K562 (cell line): ENCODE measurements at regions not wholly inside any gene's neighbourhood (a gene's known extent, or its start where the extent isn't known, plus 50 kb on each side); places are given as distances from the start of the nearest gene placed in this dataset.

Experiments used
- ATAC-seq: fragments of 200-7000 bp; cut with Tn5 transposase; 3 replicates; pipeline ENCODE4 v1.9.1; 2020; ENCODE audit warnings: moderate library complexity
- BruUV-seq: library from RNA; stranded (reverse); fragments of 400-500 nt; replicated peaks from 2 replicates; lab custom pipeline; 2021; lab: Mats Ljungman, UMichigan
- CTCF ChIA-PET: fragments of 300-600 bp; formaldehyde crosslinking; extraction: SDS; loops from one replicate; lab custom pipeline; 2021; ENCODE audit warnings: low intra/inter-chr PET ratio; lab: Yijun Ruan, JAX
- POLR2A ChIA-PET: fragments of 300-600, 350-650 bp; sonication (Branson Sonifier 250); formaldehyde crosslinking; extraction: SDS; loops from one replicate; lab custom pipeline; 2021; ENCODE audit warnings: antibody characterized with exemption, inconsistent platforms; lab: Yijun Ruan, JAX
- DNase-seq, 4 experiments: peaks; one replicate each; pipeline versions ENCODE4 v3.0.0 to v3.0.0-alpha.2; 2011 to 2018; ENCODE audit warnings: low spot score in 3 of 4, mixed read lengths in 3 of 4; ENCODE audit errors: extremely low read depth in 1 of 4
- FAIRE-seq: peaks from 2 replicates; lab custom pipeline; 2011; peaks lifted over from hg19 to GRCh38; lab: Jason Lieb, UNC
- H2AFZ ChIP-seq: 2 replicates; pipeline ENCODE4 v1.6.0; 2011; ENCODE audit warnings: low read depth, low read length, control low read depth, inconsistent platforms
- H3K27ac ChIP-seq: fragments of 200-600 bp; 3 replicates; pipeline ENCODE4 v1.8.0; 2011; ENCODE audit warnings: low read depth, mild to moderate bottlenecking, control low read depth, inconsistent platforms, low read length, moderate library complexity, mixed read lengths; ENCODE audit errors: extremely low read depth
- H3K27me3 ChIP-seq, 2 experiments: fragments of 300-600 bp in 1 of 2; 2 replicates in 1 of 2; 3 replicates in 1 of 2; pipeline versions ENCODE4 v1.6.0 to v1.8.0; 2011; ENCODE audit warnings: inconsistent platforms in 2 of 2, low read length in 2 of 2, mild to moderate bottlenecking in 1 of 2, mixed read lengths in 1 of 2, moderate library complexity in 1 of 2; ENCODE audit not compliant: control insufficient read depth in 2 of 2, insufficient read depth in 2 of 2
- H3K36me3 ChIP-seq: fragments of 300-600 bp; 3 replicates; pipeline ENCODE4 v1.8.0; 2011; ENCODE audit warnings: mild to moderate bottlenecking, low read length, inconsistent platforms; ENCODE audit not compliant: control insufficient read depth, insufficient read depth
- H3K4me1 ChIP-seq, 2 experiments: fragments of 200-600 bp in 1 of 2; replicated peaks in 1 of 2; 2 replicates in 1 of 2; 3 replicates in 1 of 2; pipeline versions ENCODE4 v1.5.1 to v1.8.0; 2011; ENCODE audit warnings: inconsistent platforms in 2 of 2, low read length in 2 of 2, mild to moderate bottlenecking in 1 of 2, mixed read lengths in 1 of 2, moderate library complexity in 1 of 2; ENCODE audit not compliant: control insufficient read depth in 2 of 2, insufficient read depth in 2 of 2
- H3K4me2 ChIP-seq: 2 replicates; pipeline ENCODE4 v1.6.1; 2011; ENCODE audit warnings: low read length, control low read depth, inconsistent platforms, mixed read lengths; ENCODE audit not compliant: insufficient read depth
- H3K4me3 ChIP-seq: fragments of 200-600 bp; sonication (generic), shearing (Covaris generic); 2 replicates; pipeline ENCODE4 v1.5.1; 2016; ENCODE audit warnings: control low read depth, inconsistent platforms
- H3K79me2 ChIP-seq: fragments of 200-600 bp; 3 replicates; pipeline ENCODE4 v1.8.0; 2011; ENCODE audit warnings: low read length, inconsistent platforms; ENCODE audit not compliant: control insufficient read depth, insufficient read depth
- H3K9ac ChIP-seq, 2 experiments: 2 replicates each; pipeline versions ENCODE4 v1.6.0 to v1.6.1; 2011; ENCODE audit warnings: low read depth in 2 of 2, low read length in 2 of 2, control low read depth in 1 of 2, inconsistent platforms in 1 of 2, mild to moderate bottlenecking in 1 of 2, mixed read lengths in 1 of 2; ENCODE audit not compliant: insufficient read depth in 1 of 2
- H3K9me1 ChIP-seq: one replicate; pipeline ENCODE4 v1.6.0; 2011; ENCODE audit warnings: inconsistent platforms, mild to moderate bottlenecking, low read length, moderate library complexity; ENCODE audit not compliant: control insufficient read depth, insufficient read depth
- H3K9me3 ChIP-seq: replicated peaks from 2 replicates; pipeline ENCODE4 v1.5.1; 2011; ENCODE audit warnings: low read depth, low read length, inconsistent platforms; ENCODE audit not compliant: control insufficient read depth, insufficient read depth
- H4K20me1 ChIP-seq: replicated peaks from 2 replicates; pipeline ENCODE4 v1.6.1; 2011; ENCODE audit warnings: low read length, inconsistent platforms, mixed read lengths; ENCODE audit not compliant: control insufficient read depth, insufficient read depth
- ARID2 ChIP-seq: fragments of 450-650 bp; IDR thresholded peaks from 2 replicates; pipeline ENCODE4 v1.6.1; 2017; ENCODE audit warnings: antibody characterized with exemption, mild to moderate bottlenecking
- BRD4 ChIP-seq: fragments of 200-600 bp; sonication (generic); IDR thresholded peaks from 2 replicates; pipeline ENCODE4 v1.6.1; 2017; ENCODE audit warnings: inconsistent platforms
- BRF1 ChIP-seq: IDR thresholded peaks from 3 replicates; pipeline ENCODE4 v1.6.1; 2011; ENCODE audit warnings: borderline replicate concordance, mild to moderate bottlenecking; ENCODE audit not compliant: insufficient read length; ENCODE audit errors: extremely low read depth
- CBX8 ChIP-seq: fragments of 200-600 bp; sonication (generic); IDR thresholded peaks from 2 replicates; pipeline ENCODE4 v1.6.1; 2012; ENCODE audit warnings: borderline replicate concordance, mixed run types, low read depth, mild to moderate bottlenecking, moderate library complexity, mixed read lengths, low read length, control low read depth, inconsistent platforms; ENCODE audit not compliant: poor library complexity, severe bottlenecking; ENCODE audit errors: extremely low read depth
- ETV5 ChIP-seq: sonication (generic); formaldehyde crosslinking; IDR thresholded peaks from 2 replicates; pipeline ENCODE4 v1.4.0; 2020; ENCODE audit warnings: low read depth, mild to moderate bottlenecking, missing genetic modification reagents
- FOXJ3 ChIP-seq: sonication (generic); formaldehyde crosslinking; IDR thresholded peaks from 2 replicates; pipeline ENCODE4 v1.4.0; 2020; ENCODE audit warnings: mild to moderate bottlenecking, missing genetic modification reagents
- IFI16 ChIP-seq: fragments of 250-450 bp; sonication (Bioruptor Pico); IDR thresholded peaks from 2 replicates; pipeline ENCODE4 v2.1.2; 2022; ENCODE audit warnings: mild to moderate bottlenecking, inconsistent platforms
- IRF1 ChIP-seq: sonication (generic); formaldehyde crosslinking; IDR thresholded peaks from 2 replicates; pipeline ENCODE4 v1.8.0; 2022; ENCODE audit warnings: missing genetic modification reagents, mild to moderate bottlenecking, borderline replicate concordance
- KHSRP ChIP-seq: fragments of 450-650 bp; IDR thresholded peaks from 2 replicates; pipeline ENCODE4 v1.6.1; 2017
- MCM3 ChIP-seq: fragments of 450-650 bp; IDR thresholded peaks from 2 replicates; pipeline ENCODE4 v1.6.1; 2016
- MECOM ChIP-seq: fragments of 250-450 bp; sonication (Bioruptor Pico); IDR thresholded peaks from 2 replicates; pipeline ENCODE4 v1.8.0; 2022; ENCODE audit warnings: inconsistent platforms
- SLC30A9 ChIP-seq: fragments of 250-450 bp; sonication (Bioruptor Pico); IDR thresholded peaks from 2 replicates; pipeline ENCODE4 v1.8.0; 2022; ENCODE audit warnings: mild to moderate bottlenecking, moderate library complexity
- SP2 ChIP-seq: IDR thresholded peaks from 2 replicates; pipeline ENCODE4 v1.6.1; 2011; ENCODE audit warnings: mild to moderate bottlenecking, low read depth, low read length, moderate library complexity; ENCODE audit not compliant: poor library complexity, severe bottlenecking; ENCODE audit errors: extremely low read depth
- TBP ChIP-seq: optimal IDR thresholded peaks from 2 replicates; pipeline ENCODE3; 2011; ENCODE audit warnings: low read depth, low read length, improper control_type of control experiment
- USF2 ChIP-seq: sonication (generic); formaldehyde crosslinking; IDR thresholded peaks from 2 replicates; pipeline ENCODE4 v1.5.0; 2020; ENCODE audit warnings: missing genetic modification reagents
- YBX1 ChIP-seq: fragments of 450-650 bp; IDR thresholded peaks from 2 replicates; pipeline ENCODE4 v1.7.1; 2016; ENCODE audit warnings: mild to moderate bottlenecking
- ZMIZ1 ChIP-seq, 2 experiments: fragments of 150-350 bp in 1 of 2; IDR thresholded peaks; 2 replicates each; pipeline ENCODE4 v1.6.1; 2012 to 2016; ENCODE audit warnings: low read depth in 2 of 2, low read length in 2 of 2, mild to moderate bottlenecking in 1 of 2, moderate library complexity in 1 of 2
- ZNF134 ChIP-seq: fragments of 250-450 bp; sonication (Bioruptor Pico); conservative IDR thresholded peaks from 2 replicates; pipeline ENCODE4 v1.4.0; 2020
- ZNF436 ChIP-seq: fragments of 250-450, 450-650 bp; sonication (Bioruptor Pico); formaldehyde crosslinking; IDR thresholded peaks from 2 replicates; pipeline ENCODE4 v1.7.0; 2020; ENCODE audit warnings: mild to moderate bottlenecking
- ZSCAN32 ChIP-seq: fragments of 450-650 bp; formaldehyde crosslinking; IDR thresholded peaks from 2 replicates; pipeline ENCODE4 v1.4.0; 2020; ENCODE audit warnings: mild to moderate bottlenecking, moderate library complexity
- WGBS: fragments of 100-300 bp; shearing (Covaris generic); methylation state at CpG from one replicate; pipeline ENCODE4 v1.1.6; 2016; ENCODE audit warnings: low coverage, mixed read lengths; ENCODE audit not compliant: insufficient coverage; ENCODE audit errors: missing lambda C conversion rate; 5-methylcytosine and 5-hydroxymethylcytosine counted together
- in situ Hi-C: fragments of 300-500 bp; cut with MboI; formaldehyde crosslinking; loops from 4 replicates; pipeline ENCODE4 v1.15.0; 2018; ENCODE audit warnings: inconsistent platforms, mixed read lengths
- intact Hi-C: fragments of 100-400 bp; cut with micrococcal nuclease; formaldehyde crosslinking; loops from 2 replicates; pipeline ENCODE4 v1.14.2; 2022

GRCh38 chr4:100895556-100896197, 377.9 kb upstream of the EMCN start:
- Histone ChIP-seq H3K27ac (no peak overlapping the region), H3K36me3 (no peaks in the 10 kb centered on the region), H4K20me1 (no peaks in the 10 kb centered on the region), H3K4me2 (no peak overlapping the region), H3K9me3 (no peaks in the 10 kb centered on the region), H3K4me3 (no peak overlapping the region), H3K79me2 (no peaks in the 10 kb centered on the region), H3K4me1 (no peaks in the 10 kb centered on the region), H3K9ac (no peak overlapping the region), H3K27me3 (no peaks in the 10 kb centered on the region), H3K9me1 (no peaks in the 10 kb centered on the region), H2AFZ (no peak overlapping the region)
- FAIRE-seq (no peak), DNase-seq (no peak), ATAC-seq (no peak)
- intact Hi-C loops, result no loop called here
- TF ChIP-seq ETV5 (CRISPR knock-in tag) (no peak), YBX1 (no peak), ZSCAN32 (CRISPR knock-in tag) (no peak), TBP (no peak), BRD4 (no peak), MECOM (CRISPR knock-in tag) (no peak), BRF1 (no peak), ARID2 (no peak), MCM3 (no peak), ZMIZ1 (IDR thresholded peaks at IDR 0.05; ENCODE audit: low read depth in 2 of 2, low read length in 2 of 2) (no peak), ZNF134 (no peak), SP2 (no peak), IRF1 (CRISPR knock-in tag) (no peak), USF2 (no peak), IFI16 (CRISPR knock-in tag) (no peak), FOXJ3 (CRISPR knock-in tag) (no peak), CBX8 (no peak), KHSRP (no peak), SLC30A9 (CRISPR knock-in tag) (no peak), ZNF436 (no peak)
- POLR2A ChIA-PET, result no interaction called here
- WGBS, result 0% methylated on average over 8 of the region's 8 CpGs
- BruUV-seq, result no TSS peak
- in situ Hi-C loops, result no loop called here
- CTCF ChIA-PET, result no interaction called here
